ENCODE measurements at regions not wholly inside any gene's neighbourhood (a gene's known extent, or its start where the extent isn't known, plus 50 kb on each side); places are given as distances from the start of the nearest gene placed in this dataset.

- DNase-seq: no peak
These were observed 657.1 kb upstream of the SEL1L start for GRCh38 chr14:82190742-82191141.

DNA sequence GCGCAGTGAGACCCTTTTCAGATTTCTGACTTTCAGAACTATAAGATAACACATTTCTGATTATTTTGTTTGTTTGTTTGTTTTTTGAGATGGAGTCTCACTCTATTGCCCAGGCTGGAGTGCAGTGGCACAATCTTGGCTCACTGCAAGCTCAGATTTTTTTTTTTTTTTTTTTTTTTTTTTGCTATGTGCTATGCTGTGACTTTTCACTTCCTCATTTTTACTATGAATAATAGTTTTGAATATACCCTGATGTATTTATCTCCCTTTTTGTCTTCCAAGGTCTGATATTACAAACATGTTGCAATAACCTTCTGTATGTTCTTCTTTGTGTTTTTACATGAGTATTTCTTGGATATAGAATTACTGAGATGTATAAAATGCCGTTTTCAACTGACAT lies 658.7 kb upstream of the SEL1L start:
- DNase-seq: no peak

- no peak for DNase-seq
These were observed 689.6 kb upstream of the SEL1L start for GRCh38 chr14:82223276-82223675.

DNA sequence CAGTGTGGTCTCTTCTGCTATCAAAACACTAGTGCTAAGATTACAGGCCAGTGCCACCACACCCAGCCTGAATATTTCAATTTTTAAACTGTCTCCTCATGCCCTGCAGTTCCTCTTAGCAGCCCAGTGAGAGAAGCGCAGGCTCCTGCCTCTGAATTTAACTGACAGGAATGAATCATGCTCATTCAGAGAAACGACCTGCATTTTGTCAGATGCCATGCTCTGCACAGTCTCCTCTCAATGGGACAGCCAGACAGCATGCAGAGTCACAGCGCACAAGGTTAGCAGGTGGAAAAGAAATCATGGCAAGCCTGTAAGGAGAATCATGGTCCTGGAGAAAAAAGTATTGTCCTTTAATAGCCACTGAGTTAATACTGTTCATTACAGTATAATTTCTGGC lies 691.0 kb upstream of the SEL1L start:
- DNase-seq: no peak

DNA sequence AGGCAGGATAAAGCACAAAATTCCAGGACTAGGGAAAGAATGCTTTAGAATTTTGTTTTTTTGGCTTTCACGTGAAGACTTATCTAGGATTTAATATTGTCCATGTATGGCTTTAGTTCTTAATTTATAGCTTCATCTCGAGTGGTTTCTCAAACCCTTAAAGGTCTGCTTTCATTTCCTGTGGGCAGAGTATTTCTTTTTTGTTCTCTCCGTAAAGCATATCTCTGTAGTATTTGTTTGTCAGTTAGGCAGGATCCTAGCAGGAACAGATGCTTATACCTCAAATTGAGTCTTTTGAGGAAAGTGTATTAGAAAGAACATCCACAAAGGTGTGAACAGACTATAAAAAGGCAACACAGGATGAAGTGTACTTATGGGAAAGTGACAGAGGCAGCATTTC lies 697.1 kb upstream of the SEL1L start:
- no peak for DNase-seq

- DNase-seq: no peak
These were observed 705.0 kb upstream of the SEL1L start for GRCh38 chr14:82238649-82239048.

GRCh38 chr14:82239223-82239622 lies 705.6 kb upstream of the SEL1L start:
- no peak for DNase-seq

GRCh38 chr14:82244791-82245190 lies 711.1 kb upstream of the SEL1L start:
- DNase-seq: no peak

DNA sequence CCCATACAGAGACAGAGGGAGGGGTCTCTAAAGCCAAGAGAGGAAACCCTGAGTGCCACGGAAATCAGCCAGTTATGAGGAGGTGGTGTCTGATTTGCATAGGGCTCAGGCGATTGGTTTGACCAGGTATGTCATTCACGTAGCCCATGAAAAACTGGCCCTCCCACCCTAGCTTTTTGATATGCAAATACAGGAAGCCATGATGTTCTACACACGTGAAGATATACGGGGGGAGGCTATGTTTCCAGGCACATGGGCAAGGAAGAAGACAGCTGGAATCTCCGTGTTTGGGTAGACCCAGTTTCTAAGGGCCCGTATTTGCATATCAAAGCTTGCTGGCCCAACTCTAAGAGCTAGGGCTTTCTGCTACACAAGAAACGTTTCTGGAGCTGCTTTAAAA lies 717.8 kb upstream of the SEL1L start:
- no peak for DNase-seq

DNA sequence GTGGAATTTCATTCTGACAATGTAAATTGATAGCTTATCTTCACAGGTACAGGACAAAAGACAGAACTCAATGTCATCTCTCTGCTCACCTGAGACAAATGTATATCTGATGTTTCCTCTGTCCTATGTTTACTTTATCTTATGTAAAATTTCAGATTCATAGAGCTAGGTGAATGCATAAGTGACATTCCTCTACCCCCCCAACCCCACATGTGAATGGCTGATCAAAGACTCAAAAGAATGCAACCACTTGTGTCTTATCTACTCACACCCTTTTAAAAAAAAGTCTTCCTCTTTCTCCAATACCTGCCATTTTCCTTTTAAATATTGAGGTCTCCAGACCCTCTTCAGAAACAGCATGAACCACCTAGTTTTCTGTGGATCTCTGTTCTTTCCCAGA lies 736.6 kb upstream of the SEL1L start:
- no peak for DNase-seq

- no peak for DNase-seq
These were observed 765.2 kb upstream of the SEL1L start for GRCh38 chr14:82298811-82299210.

GRCh38 chr14:82309199-82309598 lies 775.5 kb upstream of the SEL1L start:
- DNase-seq: no peak

DNA sequence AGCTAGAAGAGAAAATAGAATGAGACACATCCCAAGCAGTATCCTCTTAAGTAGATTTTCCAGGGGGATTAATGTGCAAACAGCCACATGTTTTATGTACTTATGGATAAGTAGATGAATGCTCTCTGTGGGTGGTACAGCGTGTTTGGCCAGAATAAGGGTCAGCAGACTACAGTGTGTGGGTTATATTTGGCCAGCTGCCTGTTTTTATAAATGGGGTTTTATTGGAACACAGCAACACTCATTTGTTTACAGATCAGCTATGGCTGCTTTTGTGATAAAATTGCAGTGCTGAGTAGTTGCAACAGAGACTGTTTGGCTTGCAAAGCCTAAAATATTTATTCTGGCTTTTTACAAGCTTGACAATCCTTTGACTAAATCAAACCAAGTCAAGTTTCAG lies 780.2 kb upstream of the SEL1L start:
- peak; percentile 99 for DNase-seq

- peak; percentile 31 for DNase-seq
These were observed 794.8 kb upstream of the SEL1L start for GRCh38 chr14:82328442-82328841.

DNA sequence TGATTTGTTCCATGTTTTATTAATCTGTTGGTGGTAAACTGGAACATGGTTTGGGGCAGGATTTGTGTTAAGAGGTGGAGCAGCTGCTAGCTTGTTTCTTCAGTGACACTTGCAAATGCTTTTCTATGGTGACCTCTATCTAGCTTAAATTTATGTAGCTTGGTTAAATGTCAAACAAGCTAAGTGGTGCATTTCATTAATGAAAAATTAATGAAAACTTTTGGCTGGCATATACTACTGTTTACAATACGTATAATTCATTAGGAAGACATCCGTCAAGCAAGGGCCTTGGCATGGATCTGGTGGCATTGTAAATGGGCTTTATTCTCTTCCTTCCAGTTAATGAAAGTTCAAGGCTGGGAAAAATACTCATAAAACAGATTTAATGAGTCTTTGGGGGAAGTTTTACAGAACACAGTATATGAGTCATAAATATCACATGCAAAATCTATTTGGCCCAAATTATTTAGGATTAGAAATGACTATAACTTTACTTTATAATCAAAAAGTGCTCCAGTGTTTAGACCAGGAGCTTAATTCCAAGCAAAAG lies 807.7 kb upstream of the SEL1L start:
- DNase-seq: no peak

- DNase-seq: no peak
These were observed 808.9 kb upstream of the SEL1L start for GRCh38 chr14:82342596-82342995.

DNA sequence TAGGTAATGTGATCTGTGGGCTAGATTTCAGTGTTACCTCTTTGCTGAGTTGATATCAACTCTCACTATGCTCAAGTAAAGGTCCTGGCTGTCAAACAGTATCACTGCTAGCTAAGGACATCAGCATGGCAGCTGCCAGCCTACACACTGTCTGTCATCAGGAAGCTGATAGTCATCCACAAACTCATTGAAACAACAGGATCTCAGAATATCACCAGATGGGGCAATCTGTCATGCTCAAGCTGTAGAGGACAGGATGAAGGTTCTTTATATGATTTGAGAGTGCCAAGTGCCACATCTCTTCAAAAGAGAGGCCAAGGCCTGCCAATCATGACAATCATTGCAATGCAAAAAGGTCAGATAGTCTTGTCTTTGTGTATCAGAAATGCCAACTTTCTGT lies 811.5 kb upstream of the SEL1L start:
- DNase-seq: no peak

GRCh38 chr14:82354126-82354525 lies 820.5 kb upstream of the SEL1L start:
- no peak for DNase-seq

DNA sequence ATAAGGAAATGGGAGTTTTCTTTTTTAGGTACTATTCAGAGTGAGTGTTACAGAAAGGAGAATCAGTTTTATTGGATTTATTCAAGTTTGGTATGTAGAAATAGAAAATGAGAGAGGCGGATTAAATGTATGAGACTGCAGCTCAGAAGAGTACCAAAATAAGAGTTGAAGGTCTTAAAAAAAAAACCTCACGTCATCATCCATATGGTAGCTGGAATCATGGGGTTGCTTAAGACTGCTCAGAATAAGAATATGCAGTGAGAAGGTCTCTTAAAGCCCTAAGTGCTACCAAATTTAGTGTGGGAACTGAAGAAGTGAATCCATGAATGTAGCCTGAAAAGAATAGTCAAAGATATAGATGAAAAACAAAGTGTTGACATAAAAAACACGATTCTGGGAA lies 825.5 kb upstream of the SEL1L start:
- DNase-seq: no peak

- DNase-seq: no peak
These were observed 828.8 kb upstream of the SEL1L start for GRCh38 chr14:82362452-82362851.

GRCh38 chr14:82365471-82365870 lies 831.8 kb upstream of the SEL1L start:
- no peak for DNase-seq

- DNase-seq: no peak
These were observed 833.1 kb upstream of the SEL1L start for GRCh38 chr14:82366803-82367202.

DNA sequence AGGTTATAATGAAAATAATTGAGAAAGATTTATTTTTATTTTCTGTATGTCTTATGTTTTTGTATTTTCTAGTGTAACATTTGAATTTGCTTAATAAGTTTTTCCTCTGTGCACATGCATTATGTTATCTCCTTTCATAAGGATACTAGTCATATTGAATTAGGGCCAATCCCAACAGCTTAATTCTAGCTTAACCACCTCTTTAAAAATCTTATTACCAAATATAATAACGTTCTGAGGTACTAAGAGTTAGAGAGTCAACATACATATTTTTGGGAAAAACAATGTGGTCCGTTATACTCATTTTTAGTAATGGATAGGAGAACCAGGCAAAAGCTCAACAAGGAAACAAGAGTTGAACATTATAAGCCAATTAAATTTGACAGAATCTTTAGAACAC lies 845.6 kb upstream of the SEL1L start:
- DNase-seq: no peak

- DNase-seq: no peak
These were observed 851.4 kb upstream of the SEL1L start for GRCh38 chr14:82385048-82385447.

DNA sequence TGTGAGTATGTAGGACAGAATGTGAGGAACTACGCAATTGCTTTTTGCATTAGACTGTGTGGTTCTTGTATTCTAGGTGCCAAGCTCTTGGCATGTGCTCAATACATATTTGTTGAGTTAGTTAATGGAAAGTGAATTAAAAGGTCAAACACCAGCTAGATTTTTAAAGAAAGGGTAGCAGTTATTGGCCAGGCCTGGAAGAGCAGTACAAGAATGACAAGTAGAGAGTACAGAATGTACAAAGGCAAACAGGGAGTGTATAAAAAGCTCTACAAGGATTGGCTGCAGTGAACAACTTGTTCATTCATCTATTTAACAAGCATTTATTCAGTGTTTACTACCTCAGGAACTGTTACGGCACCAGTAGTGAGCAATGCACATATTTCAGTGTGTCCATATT lies 854.0 kb upstream of the SEL1L start:
- no peak for DNase-seq

DNA sequence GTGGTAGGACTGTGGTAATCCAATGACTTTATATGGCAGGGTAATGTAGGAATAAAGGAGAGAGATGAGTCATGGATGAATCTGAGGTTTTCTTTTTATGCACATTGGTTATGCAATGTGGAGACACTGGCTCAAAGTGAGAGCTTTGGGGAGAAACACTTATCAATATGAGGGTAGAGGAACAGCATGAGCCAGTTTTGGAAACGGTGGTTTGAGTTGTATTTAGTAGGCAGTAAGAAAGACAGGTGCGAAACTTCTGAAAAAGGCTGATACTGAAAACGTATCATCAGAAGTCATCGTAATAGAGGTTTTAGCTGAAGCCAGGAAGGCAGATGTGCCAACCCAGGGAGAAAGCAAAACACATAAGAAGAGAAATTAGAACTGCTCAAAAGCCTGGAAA lies 854.8 kb upstream of the SEL1L start:
- no peak for DNase-seq

Data from NCI-H1417 treated with DMSO at 0.1 percent for 48 hours (cell line).